Tibial nerve (tissue), 4 donors: ENCODE measurements at regions not wholly inside any gene's neighbourhood (a gene's known extent, or its start where the extent isn't known, plus 50 kb on each side); places are given as distances from the start of the nearest gene placed in this dataset.

ENCODE experiments used
- DNase-seq, 2 donors: peaks; one replicate each; pipeline ENCODE4 v3.0.0-alpha.2; 2019; ENCODE audit warnings: low spot score in 2 of 2
- H3K27ac ChIP-seq, 4 donors: fragments of 200-600 bp; sonication (generic) in 3 of 4; one replicate each; pipeline ENCODE4 v1.5.1; 2017 to 2019; ENCODE audit warnings: mild to moderate bottlenecking in 1 of 4
- H3K27me3 ChIP-seq, 2 donors: fragments of 200-600 bp; sonication (generic) in 1 of 2; one replicate each; pipeline versions ENCODE4 v1.5.1 to v1.6.0; 2017 to 2019
- H3K36me3 ChIP-seq, 3 donors: fragments of 200-600 bp; sonication (generic); one replicate each; pipeline ENCODE4 v1.5.1; 2018 to 2019
- H3K4me1 ChIP-seq, 4 donors: fragments of 200-600 bp; sonication (generic) in 3 of 4; one replicate each; pipeline ENCODE4 v1.5.1; 2017 to 2019
- H3K4me3 ChIP-seq, 4 donors: fragments of 200-600 bp; sonication (generic) in 3 of 4; one replicate each; pipeline ENCODE4 v1.5.1; 2017 to 2019; ENCODE audit warnings: mild to moderate bottlenecking in 1 of 4, moderate library complexity in 1 of 4
- H3K9me3 ChIP-seq, 4 donors: fragments of 200-600 bp; sonication (generic) in 3 of 4; one replicate each; pipeline ENCODE4 v1.5.1; 2017 to 2019
- CTCF ChIP-seq, 5 experiments: fragments of 200-600 bp in 3 of 5; fragments of 450-650 bp in 2 of 5; sonication (generic) in 3 of 5; IDR thresholded peaks; one replicate each; pipeline ENCODE4 v1.5.1; 2016 to 2019; ENCODE audit warnings: antibody characterized with exemption in 5 of 5, mild to moderate bottlenecking in 3 of 5, moderate library complexity in 2 of 5
- EP300 ChIP-seq, 2 donors: sonication (generic); formaldehyde crosslinking; IDR thresholded peaks; one replicate each; pipeline ENCODE4 v1.6.1; 2017; ENCODE audit warnings: antibody characterized with exemption in 2 of 2, mild to moderate bottlenecking in 1 of 2
- POLR2A ChIP-seq, 2 donors: fragments of 450-650 bp; IDR thresholded peaks; one replicate each; pipeline ENCODE4 v1.6.1; 2017; ENCODE audit warnings: antibody characterized with exemption in 2 of 2, mild to moderate bottlenecking in 2 of 2, moderate library complexity in 2 of 2
- WGBS, 2 donors: methylation state at CpG; one replicate each; pipeline ENCODE4 v1.1.5; 2018; 5-methylcytosine and 5-hydroxymethylcytosine counted together

- Histone ChIP-seq H3K9me3 (no peaks in the 10 kb centered on the region), H3K27me3 (no peaks in the 10 kb centered on the region), H3K27ac (no peak overlapping the region), H3K4me3 (no peak overlapping the region), H3K4me1 (no peaks in the 10 kb centered on the region), H3K36me3 (no peaks in the 10 kb centered on the region)
- DNase-seq, result no peak
- TF ChIP-seq POLR2A (IDR thresholded peaks at IDR 0.05), result no peak
- 69 to 75% methylated on average over 3 of the region's 3 CpGs for WGBS, 2 donors
These were observed 92.6 kb upstream of the MYRIP start for GRCh38 chr3:39716849-39717248.

- Histone ChIP-seq H3K27me3 (no peaks in the 10 kb centered on the region), H3K4me3 (no peak overlapping the region), H3K4me1 (no peaks in the 10 kb centered on the region), H3K9me3 (no peaks in the 10 kb centered on the region), H3K27ac (no peak overlapping the region), H3K36me3 (no peaks in the 10 kb centered on the region)
- DNase-seq, result no peak
- 68 to 77% methylated on average over 7 of the region's 7 CpGs for WGBS, 2 donors
- TF ChIP-seq CTCF (IDR thresholded peaks at IDR 0.05) (no peak), EP300 (IDR thresholded peaks at IDR 0.05) (no peak), POLR2A (IDR thresholded peaks at IDR 0.05) (no peak)
These were observed 90.5 kb upstream of the MYRIP start for GRCh38 chr3:39718674-39719595.

GRCh38 chr3:39721076-39721475, 88.3 kb upstream of the MYRIP start:
- H3K27ac ChIP-seq, result no peak overlapping the region
- no peaks in the 10 kb centered on the region for H3K4me1 ChIP-seq
- H3K9me3 ChIP-seq, result no peaks in the 10 kb centered on the region
- no peak for TF ChIP-seq POLR2A (IDR thresholded peaks at IDR 0.05)
- no peaks in the 10 kb centered on the region for H3K36me3 ChIP-seq
- no peak overlapping the region for H3K4me3 ChIP-seq
- no peak for DNase-seq
- H3K27me3 ChIP-seq, result no peaks in the 10 kb centered on the region
- WGBS, 2 donors, result 20 to 32% methylated on average over 1 of the region's 1 CpG

GRCh38 chr3:39724233-39724846, 85.1 kb upstream of the MYRIP start:
- Histone ChIP-seq H3K36me3 (no peaks in the 10 kb centered on the region), H3K9me3 (no peaks in the 10 kb centered on the region), H3K4me3 (no peak overlapping the region), H3K27me3 (no peaks in the 10 kb centered on the region), H3K27ac (no peak overlapping the region), H3K4me1 (no peaks in the 10 kb centered on the region)
- TF ChIP-seq EP300 (IDR thresholded peaks at IDR 0.05) (no peak), POLR2A (IDR thresholded peaks at IDR 0.05) (no peak), CTCF (IDR thresholded peaks at IDR 0.05) (peak in 1 of 5 experiments; percentile 23)
- DNase-seq, result no peak
- 28 to 42% methylated on average over 1 of the region's 1 CpG for WGBS, 2 donors

- DNase-seq, result no peak
- Histone ChIP-seq H3K36me3 (no peaks in the 10 kb centered on the region), H3K27ac (no peak overlapping the region), H3K4me3 (no peak overlapping the region), H3K27me3 (no peaks in the 10 kb centered on the region), H3K9me3 (no peaks in the 10 kb centered on the region), H3K4me1 (no peaks in the 10 kb centered on the region)
- 95% methylated on average over 1 of the region's 1 CpG for WGBS, 2 donors
- TF ChIP-seq CTCF (IDR thresholded peaks at IDR 0.05) (no peak), EP300 (IDR thresholded peaks at IDR 0.05) (no peak), POLR2A (IDR thresholded peaks at IDR 0.05) (no peak)
These were observed 84.1 kb upstream of the MYRIP start for GRCh38 chr3:39725321-39725720.

GRCh38 chr3:39727415-39727814, 82.0 kb upstream of the MYRIP start:
- no peak overlapping the region for H3K4me3 ChIP-seq
- 60 to 70% methylated on average over 3 of the region's 3 CpGs for WGBS, 2 donors
- no peaks in the 10 kb centered on the region for H3K4me1 ChIP-seq
- TF ChIP-seq EP300 (IDR thresholded peaks at IDR 0.05) (no peak), CTCF (IDR thresholded peaks at IDR 0.05) (no peak), POLR2A (IDR thresholded peaks at IDR 0.05) (no peak)
- DNase-seq, result no peak
- no peaks in the 10 kb centered on the region for H3K36me3 ChIP-seq
- no peaks in the 10 kb centered on the region for H3K27me3 ChIP-seq
- no peak overlapping the region for H3K27ac ChIP-seq
- no peaks in the 10 kb centered on the region for H3K9me3 ChIP-seq
